ENCODE measurements at regions not wholly inside any gene's neighbourhood (a gene's known extent, or its start where the extent isn't known, plus 50 kb on each side); places are given as distances from the start of the nearest gene placed in this dataset.

DNA sequence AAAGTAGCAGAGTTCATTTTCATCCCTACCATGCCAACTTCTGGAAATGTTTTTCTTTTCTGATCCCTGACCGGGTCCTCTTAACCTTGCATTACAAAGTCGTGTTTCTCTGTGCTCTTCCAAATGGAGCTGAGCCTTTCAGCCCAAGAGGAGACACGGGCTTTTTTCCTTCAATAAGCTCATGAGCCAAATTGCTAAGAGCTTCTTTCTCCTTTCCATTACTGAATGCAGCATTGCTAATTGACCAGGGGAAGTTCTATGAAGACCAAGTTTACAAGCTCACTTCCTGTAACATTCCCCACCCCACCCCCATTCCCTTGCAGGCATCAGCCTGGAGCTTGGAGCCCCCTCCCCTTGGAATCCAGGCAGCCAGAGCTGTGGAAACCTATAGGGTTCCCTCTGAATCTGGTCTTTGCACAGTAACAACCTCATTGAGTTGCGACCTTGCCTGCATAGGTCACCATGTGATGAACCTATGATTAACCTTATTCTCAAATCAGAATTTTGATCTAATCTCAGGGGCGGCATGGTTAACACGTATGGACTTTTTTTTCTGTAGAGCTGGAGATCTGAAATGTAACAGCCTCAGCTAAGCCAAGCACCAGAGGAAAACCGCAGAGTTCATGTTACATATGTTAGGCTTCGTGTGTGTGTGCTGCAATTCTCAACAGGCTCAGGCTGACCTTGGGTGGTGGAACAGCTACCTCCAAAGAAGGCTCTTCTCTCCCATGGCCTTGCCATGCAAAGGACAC lies 395.7 kb upstream of the ZNF462 start:
- no peak for TF ChIP-seq Cebpa-rat (IDR thresholded peaks at IDR 0.05)
- Histone ChIP-seq H3K9ac (no peak overlapping the region), H3K4me3 (no peak overlapping the region), H3K4me1 (no peaks in the 10 kb centered on the region), H3K4me2 (no peak overlapping the region), H3K36me3 (no peaks in the 10 kb centered on the region), H3K27ac (no peak overlapping the region), H3K9me3 (replicated peaks in 1 of 11) (peaks cover 0 to 16% (median 0%) of the 10 kb centered on the region in 11 experiments; a peak in 3 of 22 replicates), H3K27me3 (no peaks in the 10 kb centered on the region), H4K20me1 (no peaks in the 10 kb centered on the region)

DNA sequence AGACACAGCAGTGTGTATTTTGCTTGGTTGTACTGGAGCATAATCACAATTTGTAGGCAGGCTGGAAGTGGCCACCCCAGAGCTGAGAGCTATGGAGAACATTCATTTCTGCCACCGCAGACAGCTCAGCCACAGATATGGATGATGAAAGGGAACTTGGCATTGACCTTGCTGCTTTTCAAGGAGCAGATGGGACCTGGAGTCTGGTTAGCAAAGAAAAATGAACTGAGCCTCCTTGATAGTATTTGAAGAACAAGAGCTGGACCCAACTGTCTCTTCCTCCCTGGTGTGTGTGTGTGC lies 395.2 kb upstream of the ZNF462 start:
- no peaks in the 10 kb centered on the region for H3K27me3 ChIP-seq
- H3K9me3 ChIP-seq (replicated peaks in 1 of 11): peaks cover 0 to 16% (median 0%) of the 10 kb centered on the region in 11 experiments; a peak in 3 of 22 replicates
- no peaks in the 10 kb centered on the region for H3K4me1 ChIP-seq
- no peak overlapping the region for H3K4me2 ChIP-seq
- H4K20me1 ChIP-seq: no peaks in the 10 kb centered on the region
- no peak overlapping the region for H3K27ac ChIP-seq
- H3K4me3 ChIP-seq: no peak overlapping the region
- no peak overlapping the region for H3K9ac ChIP-seq
- TF ChIP-seq Cebpa-rat (IDR thresholded peaks at IDR 0.05): no peak
- H3K36me3 ChIP-seq: no peaks in the 10 kb centered on the region

DNA sequence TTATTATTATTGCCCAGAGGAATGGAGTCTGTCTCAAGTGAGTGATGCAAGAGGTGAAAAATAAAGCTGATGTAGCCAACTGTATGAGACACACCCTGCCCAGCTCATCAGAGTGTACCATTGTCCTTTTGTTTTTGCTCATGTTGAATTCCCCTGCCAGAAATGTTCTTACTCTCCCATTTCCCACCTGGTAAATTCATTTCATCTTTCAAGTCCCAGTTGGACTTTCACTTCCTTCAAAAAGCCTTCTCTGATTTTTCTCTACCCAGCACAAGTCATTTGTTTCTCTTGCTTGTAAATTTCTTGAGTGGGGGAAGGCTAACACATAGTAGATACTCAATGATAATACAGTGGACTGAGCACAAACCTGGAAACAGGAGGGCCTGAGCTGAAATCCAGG lies 394.5 kb upstream of the ZNF462 start:
- no peak overlapping the region for H3K27ac ChIP-seq
- peaks cover 0 to 20% (median 3%) of the 10 kb centered on the region in 11 experiments; a peak in 7 of 22 replicates for H3K9me3 ChIP-seq (replicated peaks in 1 of 11)
- no peak overlapping the region for H3K4me2 ChIP-seq
- H3K4me3 ChIP-seq: no peak overlapping the region
- H4K20me1 ChIP-seq: no peaks in the 10 kb centered on the region
- H3K36me3 ChIP-seq: no peaks in the 10 kb centered on the region
- no peaks in the 10 kb centered on the region for H3K27me3 ChIP-seq
- H3K4me1 ChIP-seq: no peaks in the 10 kb centered on the region
- no peak for TF ChIP-seq Cebpa-rat (IDR thresholded peaks at IDR 0.05)
- no peak overlapping the region for H3K9ac ChIP-seq

DNA sequence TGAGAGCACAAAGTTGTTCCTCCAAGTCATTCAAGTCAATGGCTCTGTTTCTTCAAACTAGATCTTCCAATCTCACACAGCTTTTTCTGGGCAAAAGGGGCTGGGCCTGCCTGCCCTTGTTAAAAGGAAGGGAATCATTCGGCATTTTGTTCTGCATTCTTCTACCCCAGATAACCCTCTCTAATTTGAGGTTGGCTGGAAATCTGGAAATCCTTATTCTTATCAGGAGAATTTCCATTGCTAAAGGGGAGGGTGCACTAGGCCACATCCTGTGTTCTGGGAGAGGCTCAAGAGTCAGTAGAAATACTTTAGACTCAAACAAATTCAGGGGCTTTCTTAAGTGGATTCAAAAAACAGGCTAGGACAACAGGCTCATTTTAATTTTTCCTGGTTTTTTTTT lies 384.7 kb upstream of the ZNF462 start:
- H4K20me1 ChIP-seq: no peaks in the 10 kb centered on the region
- H3K4me1 ChIP-seq: peaks cover 8 to 23% (median 12%) of the 10 kb centered on the region in 10 experiments
- no peak overlapping the region for H3K4me3 ChIP-seq
- no peaks in the 10 kb centered on the region for H3K36me3 ChIP-seq
- no peak overlapping the region for H3K27ac ChIP-seq
- H3K9me3 ChIP-seq (replicated peaks in 1 of 11): peaks cover 0 to 8% (median 4%) of the 10 kb centered on the region in 11 experiments; a peak in 7 of 22 replicates
- no peak overlapping the region for H3K4me2 ChIP-seq
- no peaks in the 10 kb centered on the region for H3K27me3 ChIP-seq
- H3K9ac ChIP-seq: no peak overlapping the region
- no peak for TF ChIP-seq Cebpa-rat (IDR thresholded peaks at IDR 0.05)

DNA sequence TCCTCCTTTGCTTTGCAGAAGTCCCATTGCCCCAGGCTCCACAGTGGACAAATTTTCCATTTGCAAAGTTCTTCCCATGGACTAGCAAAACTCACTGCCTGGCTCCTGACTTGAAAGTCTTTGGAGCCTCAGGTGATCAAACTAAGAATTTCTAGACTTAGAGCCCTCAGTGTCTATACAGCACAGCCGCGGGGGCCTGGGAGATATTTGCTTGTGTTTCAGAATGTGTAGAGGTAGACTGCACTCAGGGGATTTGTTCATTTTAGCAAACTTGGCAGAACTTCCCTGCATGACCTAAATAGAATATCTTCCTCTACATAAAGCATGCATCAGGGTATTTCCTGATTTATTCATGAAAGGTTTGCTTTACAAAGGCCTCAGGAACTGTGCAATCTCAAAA lies 384.2 kb upstream of the ZNF462 start:
- peaks cover 0 to 4% (median under 1%) of the 10 kb centered on the region in 11 experiments; a peak in 6 of 22 replicates for H3K9me3 ChIP-seq (replicated peaks in 1 of 11)
- TF ChIP-seq Cebpa-rat (IDR thresholded peaks at IDR 0.05): no peak

DNA sequence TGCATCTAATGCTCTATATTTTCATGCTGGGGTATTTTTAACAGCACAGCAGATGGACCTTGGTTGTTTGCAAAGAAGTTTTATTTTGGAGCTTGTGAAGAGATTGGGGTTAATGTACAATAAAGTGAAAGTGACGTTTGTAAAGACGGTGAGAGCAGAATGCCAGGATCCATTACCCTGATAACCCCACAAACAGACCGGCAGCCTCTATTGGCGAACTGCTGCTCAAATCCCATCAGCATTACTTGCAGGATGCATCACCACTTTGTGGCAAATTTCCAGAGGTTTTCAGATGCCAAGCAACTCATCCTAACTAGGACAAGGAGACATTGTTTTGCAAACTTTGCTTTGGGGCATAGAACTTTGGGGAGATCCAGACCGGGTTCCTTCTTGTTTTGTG lies 383.3 kb upstream of the ZNF462 start:
- H3K27ac ChIP-seq: no peak overlapping the region
- no peak for TF ChIP-seq Cebpa-rat (IDR thresholded peaks at IDR 0.05)
- no peaks in the 10 kb centered on the region for H3K36me3 ChIP-seq
- H3K27me3 ChIP-seq: no peaks in the 10 kb centered on the region
- no peaks in the 10 kb centered on the region for H4K20me1 ChIP-seq
- peaks cover 8 to 27% (median 14%) of the 10 kb centered on the region in 10 experiments for H3K4me1 ChIP-seq
- H3K4me2 ChIP-seq: no peak overlapping the region
- H3K9me3 ChIP-seq (replicated peaks in 1 of 11): no peaks in the 10 kb centered on the region
- H3K9ac ChIP-seq: no peak overlapping the region
- H3K4me3 ChIP-seq: no peak overlapping the region

More for the DNA sequence above, 384.2 kb upstream of the ZNF462 start:
- no peak overlapping the region for H3K27ac ChIP-seq
- H3K9ac ChIP-seq: no peak overlapping the region
- no peaks in the 10 kb centered on the region for H4K20me1 ChIP-seq
- peaks cover 8 to 27% (median 14%) of the 10 kb centered on the region in 10 experiments for H3K4me1 ChIP-seq
- no peak overlapping the region for H3K4me3 ChIP-seq
- no peaks in the 10 kb centered on the region for H3K36me3 ChIP-seq
- H3K27me3 ChIP-seq: no peaks in the 10 kb centered on the region
- peak overlapping the region in 1 of 11 experiments; percentile 15; a peak in 1 of 22 replicates for H3K4me2 ChIP-seq

DNA sequence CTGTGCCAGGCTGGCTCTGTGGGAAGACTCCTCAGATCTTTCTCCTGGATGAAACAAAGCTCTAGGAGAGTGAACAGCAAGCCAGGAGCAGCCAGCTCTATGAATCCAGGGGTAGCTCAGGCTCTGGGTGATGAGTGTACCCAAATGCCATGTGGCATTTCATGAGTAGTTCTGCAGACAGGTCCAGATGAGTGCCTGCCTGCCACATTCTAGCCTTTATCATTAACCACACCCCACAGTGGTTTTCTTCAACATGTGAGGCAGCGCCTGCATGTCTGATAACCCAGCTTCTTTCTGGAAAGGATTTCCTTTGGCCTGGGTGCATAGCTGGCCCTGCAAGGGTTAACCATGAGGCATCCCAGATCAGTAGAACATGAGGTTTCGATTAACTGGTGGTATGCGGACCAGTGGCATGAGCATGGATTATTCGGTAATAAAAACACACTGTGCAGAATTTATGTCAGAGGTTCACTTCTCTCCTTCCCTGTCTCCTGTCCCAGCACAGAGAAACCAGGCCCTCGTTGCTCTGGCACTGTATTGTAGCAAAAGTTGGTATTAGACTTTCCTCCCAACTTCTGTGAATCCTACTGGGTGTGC lies 381.9 kb upstream of the ZNF462 start:
- H3K27ac ChIP-seq: no peak overlapping the region
- no peaks in the 10 kb centered on the region for H3K27me3 ChIP-seq
- no peak overlapping the region for H3K4me3 ChIP-seq
- no peak overlapping the region; a peak in 1 of 22 replicates for H3K4me2 ChIP-seq
- 0 out of 22 replicates have a peak, but pooled peaks cover 0 to 6% (median 0%) of the 10 kb centered on the region in 11 experiments for H3K9me3 ChIP-seq (replicated peaks in 1 of 11)
- TF ChIP-seq Cebpa-rat (IDR thresholded peaks at IDR 0.05): no peak
- no peak overlapping the region for H3K9ac ChIP-seq
- no peaks in the 10 kb centered on the region for H3K36me3 ChIP-seq
- no peaks in the 10 kb centered on the region for H4K20me1 ChIP-seq
- H3K4me1 ChIP-seq: peaks cover 8 to 27% (median 14%) of the 10 kb centered on the region in 10 experiments

DNA sequence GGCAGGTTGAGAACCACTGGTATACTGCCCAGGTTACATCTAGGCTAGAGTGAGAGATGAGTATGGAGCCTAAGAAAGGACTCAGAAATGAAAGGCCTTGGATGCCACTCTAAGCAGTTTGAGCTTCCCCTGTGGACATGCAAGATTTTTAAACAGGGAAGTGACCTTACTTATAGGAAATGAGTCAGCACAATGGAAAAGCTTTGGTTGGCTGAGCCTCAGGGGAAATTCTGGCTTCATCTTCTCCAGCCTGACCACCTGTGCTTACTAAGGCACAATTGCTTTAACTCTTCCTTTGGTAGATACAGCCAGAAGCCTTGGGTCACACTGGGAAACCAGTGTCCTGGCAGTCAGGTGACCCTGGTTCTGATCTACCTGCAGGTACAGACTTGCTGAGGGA lies 380.2 kb upstream of the ZNF462 start:
- Histone ChIP-seq H3K9ac (no peak overlapping the region), H3K27me3 (no peaks in the 10 kb centered on the region), H3K4me3 (no peak overlapping the region), H3K9me3 (replicated peaks in 1 of 11) (0 out of 22 replicates have a peak, but pooled peaks cover 0 to 6% (median 0%) of the 10 kb centered on the region in 11 experiments), H3K27ac (peak overlapping the region in 6 of 11 experiments; percentile 2 to 51 (median 42); a peak in 9 of 22 replicates), H3K36me3 (no peaks in the 10 kb centered on the region), H3K4me1 (peaks cover 8 to 27% (median 14%) of the 10 kb centered on the region in 10 experiments), H3K4me2 (peak overlapping the region; percentile 23 to 76 (median 63); a peak in 21 of 22 replicates), H4K20me1 (no peaks in the 10 kb centered on the region)
- TF ChIP-seq Cebpa-rat (IDR thresholded peaks at IDR 0.05): no peak

DNA sequence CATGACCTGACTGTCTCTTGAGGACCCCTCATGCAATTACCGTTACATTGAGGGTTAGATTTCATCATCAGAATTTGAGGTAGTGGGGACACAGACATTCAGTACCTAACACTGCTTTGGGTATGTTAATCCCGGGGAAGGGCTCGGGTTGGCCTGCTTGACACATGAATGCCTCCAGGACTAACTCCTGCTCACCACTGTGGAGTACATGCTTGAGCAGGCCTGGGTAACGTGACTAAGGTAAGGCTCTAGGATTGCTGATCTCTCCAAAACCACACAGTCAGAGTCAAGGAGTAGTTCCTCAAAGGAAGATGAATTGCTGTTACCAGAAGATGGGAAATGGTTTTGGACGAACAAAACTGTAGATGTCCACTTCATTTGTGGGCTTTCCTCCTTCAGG lies 376.3 kb upstream of the ZNF462 start:
- Histone ChIP-seq H3K9ac (no peak overlapping the region), H3K4me1 (peaks cover 8 to 22% (median 13%) of the 10 kb centered on the region in 10 experiments), H3K4me2 (no peak overlapping the region), H4K20me1 (no peaks in the 10 kb centered on the region), H3K4me3 (no peak overlapping the region), H3K36me3 (no peaks in the 10 kb centered on the region), H3K9me3 (replicated peaks in 1 of 11) (0 out of 22 replicates have a peak, but pooled peaks cover 0 to 6% (median 0%) of the 10 kb centered on the region in 11 experiments), H3K27ac (no peak overlapping the region), H3K27me3 (no peaks in the 10 kb centered on the region)
- TF ChIP-seq Cebpa-rat (IDR thresholded peaks at IDR 0.05): no peak

Measured in BLaER1 treated with 17β-estradiol and CSF1 and Interleukin-3, amounts not matched to agents 10 nM and 100 nM (cell line).